ENCODE measurements at regions not wholly inside any gene's neighbourhood (a gene's known extent, or its start where the extent isn't known, plus 50 kb on each side); places are given as distances from the start of the nearest gene placed in this dataset.

DNA sequence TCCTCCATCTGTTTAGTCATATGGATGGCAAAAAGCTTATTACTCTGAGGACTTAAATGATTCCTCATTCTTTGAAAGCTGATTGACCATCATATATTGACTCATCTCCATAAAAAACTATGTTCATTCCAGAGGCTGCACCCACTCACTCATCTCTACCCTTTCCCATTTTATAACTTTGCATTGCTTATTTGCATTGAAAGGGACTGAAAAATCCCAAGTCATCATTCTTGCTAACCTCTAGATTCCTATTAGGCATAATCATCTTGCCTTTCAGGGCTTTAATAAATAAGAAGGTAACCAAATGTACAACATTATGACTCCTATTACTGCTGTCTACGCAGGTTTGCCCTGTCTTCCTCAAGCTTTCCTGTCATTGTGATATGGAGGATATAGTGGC, 1180.3 kb upstream of the B3GALT2 start:
- TF ChIP-seq, protein P1, sequence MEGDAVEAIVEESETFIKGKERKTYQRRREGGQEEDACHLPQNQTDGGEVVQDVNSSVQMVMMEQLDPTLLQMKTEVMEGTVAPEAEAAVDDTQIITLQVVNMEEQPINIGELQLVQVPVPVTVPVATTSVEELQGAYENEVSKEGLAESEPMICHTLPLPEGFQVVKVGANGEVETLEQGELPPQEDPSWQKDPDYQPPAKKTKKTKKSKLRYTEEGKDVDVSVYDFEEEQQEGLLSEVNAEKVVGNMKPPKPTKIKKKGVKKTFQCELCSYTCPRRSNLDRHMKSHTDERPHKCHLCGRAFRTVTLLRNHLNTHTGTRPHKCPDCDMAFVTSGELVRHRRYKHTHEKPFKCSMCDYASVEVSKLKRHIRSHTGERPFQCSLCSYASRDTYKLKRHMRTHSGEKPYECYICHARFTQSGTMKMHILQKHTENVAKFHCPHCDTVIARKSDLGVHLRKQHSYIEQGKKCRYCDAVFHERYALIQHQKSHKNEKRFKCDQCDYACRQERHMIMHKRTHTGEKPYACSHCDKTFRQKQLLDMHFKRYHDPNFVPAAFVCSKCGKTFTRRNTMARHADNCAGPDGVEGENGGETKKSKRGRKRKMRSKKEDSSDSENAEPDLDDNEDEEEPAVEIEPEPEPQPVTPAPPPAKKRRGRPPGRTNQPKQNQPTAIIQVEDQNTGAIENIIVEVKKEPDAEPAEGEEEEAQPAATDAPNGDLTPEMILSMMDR (conservative IDR thresholded peaks at IDR 0.05; ENCODE audit: low read length), result no peak
- no peak for TF ChIP-seq EZH2phosphoT487 (IDR thresholded peaks at IDR 0.05; ENCODE audit: borderline replicate concordance, low read depth, low read length)
